ENCODE measurements at regions not wholly inside any gene's neighbourhood (a gene's known extent, or its start where the extent isn't known, plus 50 kb on each side); places are given as distances from the start of the nearest gene placed in this dataset.

GRCh38 chr2:136482966-136483365 is 282.4 kb upstream of the THSD7B start:
- H2BK12ac ChIP-seq (ENCODE audit: insufficient read length, low read depth, low read length): no peak overlapping the region
- no peak overlapping the region for H2BK5ac ChIP-seq (ENCODE audit: insufficient read length, low read length)
- H3K4me1 Mint-ChIP-seq: no peaks in the 10 kb centered on the region
- no peak overlapping the region for H3T11ph ChIP-seq (ENCODE audit: low read length)
- no peaks in the 10 kb centered on the region for H4K20me1 ChIP-seq (ENCODE audit: control insufficient read depth, insufficient read depth, insufficient read length)
- H3K4me3 Mint-ChIP-seq: no peak overlapping the region
- no peak overlapping the region for H2BK20ac ChIP-seq (ENCODE audit: low read depth, low read length, poor library complexity, severe bottlenecking)
- no peak for TF ChIP-seq CTCF (conservative IDR thresholded peaks at IDR 0.05)
- no peak overlapping the region for H3K9ac ChIP-seq (ENCODE audit: extremely low read depth, insufficient read length, low read length)
- H3K18ac ChIP-seq (ENCODE audit: insufficient read length, low read depth, low read length): no peak overlapping the region
- WGBS (ENCODE audit: extremely low coverage, insufficient read length, low lambda C conversion rate): no CpG with 5 or more reads among the region's 3 CpGs
- H3K9me3 Mint-ChIP-seq: peaks cover 5 to 7% of the 10 kb centered on the region in 2 experiments; a peak in 4 of 5 replicates
- no peaks in the 10 kb centered on the region for H3K4me1 ChIP-seq (ENCODE audit: insufficient read depth, low read length)
- H2BK15ac ChIP-seq (ENCODE audit: low read depth, low read length): no peak overlapping the region
- H3K14ac ChIP-seq (ENCODE audit: insufficient read depth, low read length): no peak overlapping the region
- peaks cover 0 to 7% (median 0%) of the 10 kb centered on the region in 3 experiments; a peak in 2 of 7 replicates for H3K36me3 Mint-ChIP-seq (ENCODE audit: insufficient read depth in 1 of 3, low read depth in 3 of 3)
- no peak overlapping the region for H3K56ac ChIP-seq (ENCODE audit: insufficient read length, low read depth, low read length)
- no peak overlapping the region for H4K91ac ChIP-seq (ENCODE audit: insufficient read length, low read depth, low read length)
- no peaks in the 10 kb centered on the region for H3K27me3 ChIP-seq (ENCODE audit: insufficient read depth, low read length)
- no peaks in the 10 kb centered on the region for H3K79me1 ChIP-seq (ENCODE audit: insufficient read depth, low read depth, low read length, poor library complexity, severe bottlenecking)
- H3K27ac ChIP-seq (ENCODE audit: insufficient read length, low read depth, low read length): no peak overlapping the region
- no peak overlapping the region for H3K4me2 ChIP-seq (ENCODE audit: insufficient read depth, insufficient read length, low read length)
- no peak overlapping the region for H4K8ac ChIP-seq (replicated peaks; ENCODE audit: insufficient read length, low read depth, low read length)
- no peak overlapping the region for H2AK5ac ChIP-seq (ENCODE audit: insufficient read length, low read length)
- no peak overlapping the region for H3K23ac ChIP-seq (ENCODE audit: insufficient read length, low read depth, low read length)
- no peak overlapping the region for H2AFZ ChIP-seq (ENCODE audit: low read length)
- no peaks in the 10 kb centered on the region for H3K9me3 ChIP-seq (ENCODE audit: control insufficient read depth, low read depth, low read length)
- H3K27me3 Mint-ChIP-seq (ENCODE audit: low read depth): peaks cover 3% of the 10 kb centered on the region; the same call in 1 of the 2 replicates
- H2BK120ac ChIP-seq (ENCODE audit: low read depth, low read length, poor library complexity, severe bottlenecking): no peak overlapping the region
- H3K27ac Mint-ChIP-seq: no peak overlapping the region
- no peaks in the 10 kb centered on the region for H3K23me2 ChIP-seq (ENCODE audit: insufficient read length, low read depth, low read length, poor library complexity, severe bottlenecking)
- no peak overlapping the region for H4K5ac ChIP-seq (ENCODE audit: insufficient read length, low read depth, low read length)
- no peaks in the 10 kb centered on the region for H3K79me2 ChIP-seq (ENCODE audit: insufficient read depth, low read length)
- no peak overlapping the region for H3K4ac ChIP-seq (ENCODE audit: low read depth, low read length)
- no peak for DNase-seq
